IMR-90 (cell line): ENCODE measurements at regions not wholly inside any gene's neighbourhood (a gene's known extent, or its start where the extent isn't known, plus 50 kb on each side); places are given as distances from the start of the nearest gene placed in this dataset.

Source experiments
- ATAC-seq: fragments of 200-7000 bp; cut with Tn5 transposase; 2 replicates; pipeline ENCODE4 v1.9.1; 2020; ENCODE audit warnings: low read depth, mild to moderate bottlenecking, moderate library complexity
- BruUV-seq: library from RNA; stranded (reverse); fragments of 400-500 nt; replicated peaks from 2 replicates; lab custom pipeline; 2021; lab: Mats Ljungman, UMichigan
- CTCF ChIA-PET: fragments of 300-600 bp; formaldehyde crosslinking; extraction: SDS; loops from one replicate; lab custom pipeline; 2021; ENCODE audit warnings: antibody characterized with exemption; lab: Yijun Ruan, JAX
- POLR2A ChIA-PET: fragments of 300-600 bp; sonication (Branson Sonifier 250); formaldehyde crosslinking; loops from one replicate; lab custom pipeline; 2022; ENCODE audit warnings: antibody characterized with exemption; ENCODE audit not compliant: unreplicated experiment; lab: Charles Lee
- DNase-seq: peaks from one replicate; pipeline ENCODE4 v3.0.0; 2013
- H2AFZ ChIP-seq: replicated peaks from 2 replicates; pipeline ENCODE3; 2013; ENCODE audit warnings: low read length, mild to moderate bottlenecking; ENCODE audit not compliant: poor library complexity
- H2AK5ac ChIP-seq: 2 replicates; pipeline ENCODE4 v1.6.1; 2013; ENCODE audit warnings: low read depth, low read length, inconsistent platforms
- H2AK9ac ChIP-seq: replicated peaks from 2 replicates; pipeline ENCODE3; 2013; ENCODE audit warnings: mild to moderate bottlenecking, low read depth, low read length, moderate library complexity; ENCODE audit not compliant: poor library complexity
- H2BK120ac ChIP-seq: 2 replicates; pipeline ENCODE4 v1.6.1; 2013; ENCODE audit warnings: low read depth, low read length, inconsistent platforms
- H2BK15ac ChIP-seq: 3 replicates; pipeline ENCODE4 v1.6.1; 2013; ENCODE audit warnings: low read depth, low read length, inconsistent platforms
- H2BK20ac ChIP-seq: 2 replicates; pipeline ENCODE4 v1.6.1; 2013; ENCODE audit warnings: low read depth, mild to moderate bottlenecking, inconsistent platforms, low read length, moderate library complexity
- H2BK5ac ChIP-seq: 2 replicates; pipeline ENCODE4 v1.6.1; 2013; ENCODE audit warnings: mild to moderate bottlenecking, low read depth, low read length, inconsistent platforms; ENCODE audit not compliant: poor library complexity, severe bottlenecking
- H3K14ac ChIP-seq: replicated peaks from 2 replicates; pipeline ENCODE4 v1.6.1; 2013; ENCODE audit warnings: low read depth, low read length, inconsistent platforms
- H3K18ac ChIP-seq: 2 replicates; pipeline ENCODE4 v1.6.1; 2013; ENCODE audit warnings: low read depth, low read length, control low read depth
- H3K23ac ChIP-seq: 2 replicates; pipeline ENCODE4 v1.6.1; 2013; ENCODE audit warnings: low read depth, low read length, inconsistent platforms
- H3K27ac ChIP-seq: 2 replicates; pipeline ENCODE4 v1.5.1; 2013; ENCODE audit warnings: mild to moderate bottlenecking, control low read depth, low read length; ENCODE audit not compliant: insufficient read depth
- H3K27me3 ChIP-seq: 2 replicates; pipeline ENCODE4 v1.6.1; 2013; ENCODE audit warnings: low read length; ENCODE audit not compliant: control insufficient read depth, insufficient read depth
- H3K36me3 ChIP-seq: 2 replicates; pipeline ENCODE4 v1.6.1; 2013; ENCODE audit warnings: low read length, mixed read lengths; ENCODE audit not compliant: control insufficient read depth, insufficient read depth
- H3K4ac ChIP-seq: 2 replicates; pipeline ENCODE4 v1.6.1; 2013; ENCODE audit warnings: low read depth, low read length, inconsistent platforms
- H3K4me1 ChIP-seq: 2 replicates; pipeline ENCODE4 v1.6.1; 2013; ENCODE audit warnings: low read length, mixed read lengths; ENCODE audit not compliant: control insufficient read depth, insufficient read depth
- H3K4me2 ChIP-seq: 2 replicates; pipeline ENCODE4 v1.6.1; 2013; ENCODE audit warnings: low read depth, mild to moderate bottlenecking, control low read depth, low read length, moderate library complexity
- H3K4me3 ChIP-seq: 2 replicates; pipeline ENCODE4 v1.5.1; 2013; ENCODE audit warnings: low read depth, mild to moderate bottlenecking, control low read depth, low read length, moderate library complexity; ENCODE audit not compliant: insufficient read depth
- H3K56ac ChIP-seq: 2 replicates; pipeline ENCODE4 v1.6.1; 2013; ENCODE audit warnings: low read length, inconsistent platforms; ENCODE audit not compliant: insufficient read depth; ENCODE audit errors: extremely low read depth
- H3K79me1 ChIP-seq, 2 experiments: 2 replicates each; pipeline ENCODE4 v1.6.1; 2013; ENCODE audit warnings: low read length in 2 of 2, inconsistent platforms in 1 of 2, low read depth in 1 of 2
- H3K9ac ChIP-seq: 2 replicates; pipeline ENCODE4 v1.6.1; 2013; ENCODE audit warnings: low read depth, low read length, control low read depth
- H3K9me1 ChIP-seq: 2 replicates; pipeline ENCODE4 v1.6.1; 2013; ENCODE audit warnings: low read length, inconsistent platforms; ENCODE audit not compliant: insufficient read depth
- H3K9me3 ChIP-seq: 2 replicates; pipeline ENCODE4 v1.6.1; 2013; ENCODE audit warnings: low read length; ENCODE audit not compliant: control insufficient read depth, insufficient read depth
- H4K20me1 ChIP-seq: 2 replicates; pipeline ENCODE4 v1.6.1; 2013; ENCODE audit warnings: low read length, inconsistent platforms; ENCODE audit not compliant: insufficient read depth
- H4K5ac ChIP-seq: 2 replicates; pipeline ENCODE4 v1.6.1; 2013; ENCODE audit warnings: mild to moderate bottlenecking, low read depth, low read length, control low read depth
- H4K8ac ChIP-seq, 2 experiments: 2 replicates each; pipeline ENCODE4 v1.6.1; 2013; ENCODE audit warnings: low read depth in 2 of 2, low read length in 2 of 2, control low read depth in 1 of 2, inconsistent platforms in 1 of 2
- H4K91ac ChIP-seq: 2 replicates; pipeline ENCODE4 v1.6.1; 2013; ENCODE audit warnings: low read depth, low read length, inconsistent platforms; ENCODE audit not compliant: insufficient read depth
- BHLHE40 ChIP-seq: fragments of 150-350 bp; IDR thresholded peaks from 2 replicates; pipeline ENCODE4 v1.6.1; 2016; ENCODE audit warnings: mild to moderate bottlenecking, low read depth, low read length
- CHD1 ChIP-seq: IDR thresholded peaks from 2 replicates; pipeline ENCODE4 v1.6.1; 2012; ENCODE audit warnings: low read depth, low read length, improper control_type of control experiment
- ELK1 ChIP-seq: fragments of 150-350 bp; IDR thresholded peaks from 2 replicates; pipeline ENCODE4 v1.6.1; 2016; ENCODE audit warnings: low read depth, mild to moderate bottlenecking, low read length, moderate library complexity, borderline replicate concordance
- MAFK ChIP-seq: IDR thresholded peaks from 2 replicates; pipeline ENCODE4 v1.6.1; 2012; ENCODE audit warnings: low read depth, low read length, improper control_type of control experiment
- MAZ ChIP-seq: IDR thresholded peaks from 2 replicates; pipeline ENCODE4 v1.6.1; 2012; ENCODE audit warnings: low read depth, mild to moderate bottlenecking, low read length, improper control_type of control experiment, moderate library complexity, borderline replicate concordance
- NFE2L2 ChIP-seq: fragments of 150-350 bp; IDR thresholded peaks from 2 replicates; pipeline ENCODE4 v1.6.1; 2016; ENCODE audit warnings: low read depth, mild to moderate bottlenecking, low read length
- USF2 ChIP-seq: fragments of 150-350 bp; IDR thresholded peaks from 2 replicates; pipeline ENCODE4 v1.6.1; 2017; ENCODE audit warnings: mild to moderate bottlenecking, antibody characterized with exemption, low read length, low read depth
- WGBS, 2 experiments: methylation state at CpG; one replicate each; pipeline versions ENCODE4 v1.1.5 to v1.1.7; 2013; ENCODE audit warnings: missing lambda C conversion rate in 2 of 2; ENCODE audit not compliant: insufficient read length in 1 of 2; ENCODE audit errors: extremely low coverage in 2 of 2; 5-methylcytosine and 5-hydroxymethylcytosine counted together
- dilution Hi-C: fragments of 300-500 bp; cut with HindIII; formaldehyde crosslinking; loops from one replicate; pipeline ENCODE4 v1.14.3; 2018; ENCODE audit warnings: low sequenced_read_pairs; ENCODE audit not compliant: unreplicated experiment
- in situ Hi-C: fragments of 300-500 bp; cut with MboI; formaldehyde crosslinking; loops from 3 replicates; pipeline ENCODE4 v1.14.3; 2019; ENCODE audit warnings: low sequenced_read_pairs, inconsistent platforms, mixed read lengths
- intact Hi-C: fragments of 100-400 bp; cut with micrococcal nuclease; formaldehyde crosslinking; loops from 2 replicates; pipeline ENCODE4 v1.10.0; 2022

- Histone ChIP-seq H2AK5ac (no peak overlapping the region), H3K36me3 (no peaks in the 10 kb centered on the region), H3K9me1 (no peaks in the 10 kb centered on the region), H3K4ac (no peak overlapping the region), H4K5ac (no peak overlapping the region), H4K8ac (no peak overlapping the region), H3K14ac (no peak overlapping the region), H3K56ac (no peak overlapping the region), H2AFZ (peak overlapping the region; percentile 35), H2BK120ac (no peak overlapping the region), H2AK9ac (no peak overlapping the region), H3K23ac (no peak overlapping the region), H3K27me3 (peaks cover 55% of the 10 kb centered on the region), H2BK20ac (no peak overlapping the region), H3K79me1 (no peaks in the 10 kb centered on the region), H3K4me1 (peaks cover 5% of the 10 kb centered on the region; the same call in 1 of the 2 replicates), H3K9me3 (no peaks in the 10 kb centered on the region), H2BK5ac (no peak overlapping the region), H2BK15ac (no peak overlapping the region), H3K27ac (no peak overlapping the region), H4K91ac (no peak overlapping the region), H4K20me1 (no peaks in the 10 kb centered on the region), H3K18ac (no peak overlapping the region), H3K9ac (no peak overlapping the region), H3K4me2 (no peak overlapping the region), H3K4me3 (no peak overlapping the region)
- ChIA-PET CTCF (interaction anchor here (0.6 kb wide), 1 partner anchor 53 kb away, joined by 3 read pairs; no protein-coding TSS in a partner anchor), POLR2A (no interaction called here)
- WGBS, 2 experiments: no CpG with 5 or more reads among the region's 4 CpGs
- DNase-seq (no peak), ATAC-seq (no peak)
- dilution Hi-C loops (no loop called here), intact Hi-C loops (no loop called here), in situ Hi-C loops (loop anchor here (25.0 kb wide), 1 partner anchor 614 kb away; no protein-coding TSS in a partner anchor)
- TF ChIP-seq BHLHE40: no peak
- no peak for TF ChIP-seq MAZ
- no peak for TF ChIP-seq NFE2L2
- no peak for TF ChIP-seq ELK1
- no peak for TF ChIP-seq CHD1
- TF ChIP-seq MAFK: no peak
- TF ChIP-seq USF2: no peak
- no TSS peak for BruUV-seq
Measured at GRCh38 chr1:54476530-54477109, 70.4 kb upstream of the SSBP3 start.
